ENCODE measurements at regions not wholly inside any gene's neighbourhood (a gene's known extent, or its start where the extent isn't known, plus 50 kb on each side); places are given as distances from the start of the nearest gene placed in this dataset.

DNA sequence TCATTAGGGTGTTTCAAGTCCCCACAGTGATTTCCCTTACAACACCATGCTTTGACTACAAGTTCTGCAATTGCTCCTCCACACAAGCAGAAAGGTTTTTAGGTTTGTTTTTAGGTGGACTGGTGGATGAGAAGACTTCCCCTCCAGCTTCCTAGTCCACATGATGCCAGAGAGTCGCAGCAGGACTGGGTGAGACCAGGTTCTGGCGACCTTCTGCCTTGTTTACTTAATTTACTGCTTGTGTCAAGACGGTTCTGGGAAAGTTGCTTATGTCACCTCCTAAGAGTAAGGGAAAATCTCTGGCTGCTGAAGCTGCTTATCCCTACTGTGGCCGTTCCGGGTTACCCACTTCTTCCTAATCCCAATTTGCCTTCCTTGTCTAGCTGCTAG, 76.4 kb downstream of the GLUL start:
- TF ChIP-seq, protein P1, sequence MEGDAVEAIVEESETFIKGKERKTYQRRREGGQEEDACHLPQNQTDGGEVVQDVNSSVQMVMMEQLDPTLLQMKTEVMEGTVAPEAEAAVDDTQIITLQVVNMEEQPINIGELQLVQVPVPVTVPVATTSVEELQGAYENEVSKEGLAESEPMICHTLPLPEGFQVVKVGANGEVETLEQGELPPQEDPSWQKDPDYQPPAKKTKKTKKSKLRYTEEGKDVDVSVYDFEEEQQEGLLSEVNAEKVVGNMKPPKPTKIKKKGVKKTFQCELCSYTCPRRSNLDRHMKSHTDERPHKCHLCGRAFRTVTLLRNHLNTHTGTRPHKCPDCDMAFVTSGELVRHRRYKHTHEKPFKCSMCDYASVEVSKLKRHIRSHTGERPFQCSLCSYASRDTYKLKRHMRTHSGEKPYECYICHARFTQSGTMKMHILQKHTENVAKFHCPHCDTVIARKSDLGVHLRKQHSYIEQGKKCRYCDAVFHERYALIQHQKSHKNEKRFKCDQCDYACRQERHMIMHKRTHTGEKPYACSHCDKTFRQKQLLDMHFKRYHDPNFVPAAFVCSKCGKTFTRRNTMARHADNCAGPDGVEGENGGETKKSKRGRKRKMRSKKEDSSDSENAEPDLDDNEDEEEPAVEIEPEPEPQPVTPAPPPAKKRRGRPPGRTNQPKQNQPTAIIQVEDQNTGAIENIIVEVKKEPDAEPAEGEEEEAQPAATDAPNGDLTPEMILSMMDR (conservative IDR thresholded peaks at IDR 0.05) = no peak
- TF ChIP-seq ZFX (IDR thresholded peaks at IDR 0.05) = no peak
